Duodenal mucosa (tissue), 2 donors: ENCODE measurements at regions not wholly inside any gene's neighbourhood (a gene's known extent, or its start where the extent isn't known, plus 50 kb on each side); places are given as distances from the start of the nearest gene placed in this dataset.

Experiments used
- H3K27ac ChIP-seq: one replicate; pipeline ENCODE4 v1.7.0; 2013; ENCODE audit warnings: low read depth, low read length
- H3K27me3 ChIP-seq, 2 donors: one replicate each; pipeline ENCODE4 v1.7.0; 2013; ENCODE audit warnings: low read length in 2 of 2, control low read depth in 1 of 2; ENCODE audit not compliant: insufficient read depth in 2 of 2, control insufficient read depth in 1 of 2
- H3K36me3 ChIP-seq, 2 donors: one replicate each; pipeline ENCODE4 v1.7.0; 2013; ENCODE audit warnings: low read length in 2 of 2, control low read depth in 1 of 2; ENCODE audit not compliant: insufficient read depth in 2 of 2, control insufficient read depth in 1 of 2
- H3K4me1 ChIP-seq, 2 donors: one replicate each; pipeline ENCODE4 v1.7.0; 2013; ENCODE audit warnings: low read length in 2 of 2, control low read depth in 1 of 2; ENCODE audit not compliant: insufficient read depth in 2 of 2, control insufficient read depth in 1 of 2
- H3K4me3 ChIP-seq, 2 donors: one replicate each; pipeline ENCODE4 v1.7.0; 2013; ENCODE audit warnings: low read length in 2 of 2, low read depth in 1 of 2
- H3K9ac ChIP-seq, 2 donors: one replicate each; pipeline ENCODE4 v1.7.0; 2013; ENCODE audit warnings: low read length in 2 of 2, low read depth in 1 of 2
- H3K9me3 ChIP-seq, 2 donors: one replicate each; pipeline ENCODE4 v1.7.0; 2013; ENCODE audit warnings: low read length in 2 of 2, control low read depth in 1 of 2; ENCODE audit not compliant: control insufficient read depth in 1 of 2

DNA sequence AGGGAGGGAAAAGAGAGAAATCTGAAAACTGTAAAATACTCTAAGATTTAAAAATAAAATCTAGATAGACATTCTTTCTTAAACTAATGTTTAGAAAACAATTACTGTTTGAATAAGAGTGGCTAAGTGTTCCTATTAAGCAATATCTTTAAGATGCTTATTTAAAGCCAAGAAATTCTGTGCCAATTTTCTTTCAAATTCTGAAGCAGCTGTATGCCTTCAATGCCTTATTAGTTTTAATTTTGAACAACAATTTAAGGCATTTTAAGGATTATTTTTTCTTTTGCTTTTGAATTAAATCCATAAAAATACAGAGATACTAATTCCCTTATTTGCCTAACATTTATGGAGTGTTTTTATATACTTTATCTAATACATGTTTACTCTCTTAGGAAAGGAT lies 50.3 kb upstream of the KITLG start:
- no peaks in the 10 kb centered on the region for H3K36me3 ChIP-seq
- no peaks in the 10 kb centered on the region for H3K9me3 ChIP-seq
- H3K9ac ChIP-seq: no peak overlapping the region
- H3K4me1 ChIP-seq: no peaks in the 10 kb centered on the region
- H3K27ac ChIP-seq: no peak overlapping the region
- no peak overlapping the region for H3K4me3 ChIP-seq
- no peaks in the 10 kb centered on the region for H3K27me3 ChIP-seq
